Neural progenitor cell (in vitro differentiated cells): ENCODE measurements at regions not wholly inside any gene's neighbourhood (a gene's known extent, or its start where the extent isn't known, plus 50 kb on each side); places are given as distances from the start of the nearest gene placed in this dataset.

Experiments used
- DNase-seq: peaks from one replicate; pipeline ENCODE4 v3.0.0-alpha.2; 2016; ENCODE audit warnings: low spot score
- H2AFZ ChIP-seq: fragments of 200-600 bp; sonication (generic); replicated peaks from 2 replicates; pipeline ENCODE4 v1.6.1; 2016; ENCODE audit warnings: antibody characterized with exemption
- H3F3A ChIP-seq: fragments of 200-600 bp; sonication (generic); 2 replicates; pipeline ENCODE4 v1.6.1; 2016; ENCODE audit warnings: antibody characterized with exemption, low read depth
- H3K27ac ChIP-seq: fragments of 200-600 bp; sonication (generic); 2 replicates; pipeline ENCODE4 v1.5.1; 2016; ENCODE audit warnings: mild to moderate bottlenecking
- H3K27me3 ChIP-seq: fragments of 200-600 bp; sonication (generic); 2 replicates; pipeline ENCODE4 v1.6.1; 2016; ENCODE audit warnings: mild to moderate bottlenecking, moderate library complexity
- H3K36me3 ChIP-seq: fragments of 200-600 bp; sonication (generic); 2 replicates; pipeline ENCODE4 v1.5.1; 2016
- H3K4me1 ChIP-seq: fragments of 200-600 bp; sonication (generic); 2 replicates; pipeline ENCODE4 v1.6.1; 2016; ENCODE audit warnings: mixed run types
- H3K4me2 ChIP-seq: fragments of 200-600 bp; sonication (generic); 2 replicates; pipeline ENCODE4 v1.6.1; 2016
- H3K4me3 ChIP-seq: fragments of 200-600 bp; sonication (generic); 2 replicates; pipeline ENCODE4 v1.5.1; 2016
- H3K79me2 ChIP-seq: fragments of 200-600 bp; sonication (generic); 2 replicates; pipeline ENCODE4 v1.6.1; 2016; ENCODE audit warnings: low read depth
- H3K9ac ChIP-seq: fragments of 200-600 bp; sonication (generic); 2 replicates; pipeline ENCODE4 v1.6.1; 2016
- H3K9me3 ChIP-seq: fragments of 200-600 bp; sonication (generic); 2 replicates; pipeline ENCODE4 v1.5.1; 2016; ENCODE audit warnings: low read depth
- H4K20me1 ChIP-seq: fragments of 200-600 bp; sonication (generic); 2 replicates; pipeline ENCODE4 v1.6.1; 2016; ENCODE audit warnings: low read depth
- H3K27ac Mint-ChIP-seq: 3 replicates; pipeline ENCODE4 v1.8.0; 2021; ENCODE audit warnings: mixed read lengths
- H3K27me3 Mint-ChIP-seq: 2 replicates; pipeline ENCODE4 v1.8.0; 2022; ENCODE audit warnings: low read depth, mild to moderate bottlenecking, inconsistent platforms, moderate library complexity, mixed read lengths; ENCODE audit not compliant: insufficient read depth
- H3K36me3 Mint-ChIP-seq: 3 replicates; pipeline ENCODE4 v1.8.0; 2021; ENCODE audit warnings: mixed read lengths
- H3K4me1 Mint-ChIP-seq: 3 replicates; pipeline ENCODE4 v1.8.0; 2021; ENCODE audit warnings: mixed read lengths
- H3K4me3 Mint-ChIP-seq: 3 replicates; pipeline ENCODE4 v1.8.0; 2021; ENCODE audit warnings: mild to moderate bottlenecking, moderate library complexity, mixed read lengths
- H3K9me3 Mint-ChIP-seq: 3 replicates; pipeline ENCODE4 v1.8.0; 2020; ENCODE audit warnings: mixed read lengths
- CTCF ChIP-seq: fragments of 200-600 bp; sonication (generic); IDR thresholded peaks from 2 replicates; pipeline ENCODE4 v1.5.1; 2017; ENCODE audit warnings: antibody characterized with exemption, mild to moderate bottlenecking
- EZH2 ChIP-seq: fragments of 200-600 bp; sonication (generic); IDR thresholded peaks from 2 replicates; pipeline ENCODE4 v1.6.1; 2017; ENCODE audit warnings: antibody characterized with exemption, mild to moderate bottlenecking, moderate library complexity
- EZH2phosphoT487 ChIP-seq: fragments of 200-600 bp; sonication (generic); IDR thresholded peaks from 2 replicates; pipeline ENCODE4 v1.6.1; 2017; ENCODE audit warnings: antibody characterized with exemption

GRCh38 chr6:99768166-99768565, 161.5 kb downstream of the PRDM13 start:
- Histone ChIP-seq H3K9ac (no peak overlapping the region), H3K4me2 (no peak overlapping the region), H3K4me3 (no peak overlapping the region), H3F3A (no peaks in the 10 kb centered on the region), H3K27ac (no peak overlapping the region), H2AFZ (no peak overlapping the region), H3K36me3 (no peaks in the 10 kb centered on the region), H3K9me3 (no peaks in the 10 kb centered on the region), H3K79me2 (no peaks in the 10 kb centered on the region), H3K4me1 (no peaks in the 10 kb centered on the region), H4K20me1 (no peaks in the 10 kb centered on the region), H3K27me3 (peaks cover 3% of the 10 kb centered on the region)
- H3K27ac Mint-ChIP-seq = no peak overlapping the region
- no peaks in the 10 kb centered on the region for H3K4me1 Mint-ChIP-seq
- H3K36me3 Mint-ChIP-seq = no peaks in the 10 kb centered on the region
- H3K9me3 Mint-ChIP-seq = no peaks in the 10 kb centered on the region
- no peaks in the 10 kb centered on the region for H3K27me3 Mint-ChIP-seq
- H3K4me3 Mint-ChIP-seq = no peak overlapping the region
- no peak for DNase-seq
- TF ChIP-seq CTCF = no peak
- TF ChIP-seq EZH2 = no peak
- TF ChIP-seq EZH2phosphoT487 = no peak

DNA sequence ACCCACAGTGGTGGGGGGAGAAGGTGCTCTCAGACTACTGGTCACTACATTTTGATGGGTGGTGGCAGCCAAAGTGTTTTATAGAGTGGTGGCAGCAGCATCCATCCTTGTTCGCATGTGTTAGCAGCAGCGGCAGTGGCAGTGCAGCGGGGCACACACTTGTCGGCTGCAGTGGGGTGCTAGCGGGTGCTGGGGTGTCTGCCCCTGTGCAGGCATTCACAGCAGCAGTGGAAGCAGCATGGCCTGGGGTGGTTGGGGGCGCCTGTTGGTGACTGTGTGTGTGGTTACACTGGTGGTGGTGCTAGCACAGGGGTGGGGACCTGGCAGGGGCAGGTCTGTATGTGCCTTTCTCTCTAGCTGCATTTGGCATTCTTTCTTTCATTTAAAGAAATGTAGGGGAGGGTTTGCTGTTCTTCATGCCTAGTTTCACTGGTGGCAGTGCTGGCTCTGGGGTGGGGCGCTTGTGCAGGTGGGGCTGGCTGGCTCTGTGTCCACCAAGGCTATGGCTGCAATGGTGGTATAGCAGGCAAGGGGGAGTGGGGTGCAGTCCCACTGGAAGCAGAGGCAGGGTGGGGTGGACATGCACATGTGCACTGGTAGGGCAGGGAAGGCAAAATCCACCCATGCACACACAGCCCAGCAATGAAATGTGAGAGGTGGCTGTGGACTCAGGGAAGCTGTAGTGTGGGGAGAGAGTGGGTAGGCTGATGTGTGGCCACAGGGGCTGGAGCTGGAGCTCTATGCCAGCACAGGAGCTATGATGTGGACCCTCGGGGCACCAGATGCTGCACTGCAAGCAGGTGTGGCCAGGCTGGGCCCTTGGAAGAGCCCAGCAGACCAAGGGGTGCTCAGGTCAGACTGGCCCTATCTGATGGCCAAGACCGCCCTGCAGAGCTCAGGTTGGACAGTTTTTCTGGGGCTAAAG, 173.3 kb downstream of the PRDM13 start:
- Histone ChIP-seq H3K27me3 (peaks cover 17% of the 10 kb centered on the region), H3K4me3 (no peak overlapping the region), H3K4me1 (no peaks in the 10 kb centered on the region), H3K9ac (no peak overlapping the region), H3K27ac (no peak overlapping the region), H3K9me3 (no peaks in the 10 kb centered on the region), H2AFZ (no peak overlapping the region), H3K4me2 (no peak overlapping the region), H4K20me1 (no peaks in the 10 kb centered on the region), H3K36me3 (no peaks in the 10 kb centered on the region), H3F3A (no peaks in the 10 kb centered on the region), H3K79me2 (no peaks in the 10 kb centered on the region)
- H3K27me3 Mint-ChIP-seq = peaks cover 4% of the 10 kb centered on the region
- no peak for DNase-seq
- no peaks in the 10 kb centered on the region for H3K4me1 Mint-ChIP-seq
- no peak overlapping the region for H3K27ac Mint-ChIP-seq
- H3K36me3 Mint-ChIP-seq = no peaks in the 10 kb centered on the region
- no peak for TF ChIP-seq EZH2
- TF ChIP-seq EZH2phosphoT487 = no peak
- TF ChIP-seq CTCF = no peak
- no peak overlapping the region for H3K4me3 Mint-ChIP-seq
- no peaks in the 10 kb centered on the region for H3K9me3 Mint-ChIP-seq

GRCh38 chr6:99780556-99780885, 173.9 kb downstream of the PRDM13 start:
- Mint-ChIP-seq H3K4me3 (no peak overlapping the region), H3K36me3 (no peaks in the 10 kb centered on the region), H3K27me3 (peaks cover 4% of the 10 kb centered on the region), H3K9me3 (no peaks in the 10 kb centered on the region), H3K27ac (no peak overlapping the region), H3K4me1 (no peaks in the 10 kb centered on the region)
- DNase-seq = no peak
- Histone ChIP-seq H3K9ac (no peak overlapping the region), H3K4me1 (no peaks in the 10 kb centered on the region), H3F3A (no peaks in the 10 kb centered on the region), H3K79me2 (no peaks in the 10 kb centered on the region), H3K9me3 (no peaks in the 10 kb centered on the region), H3K4me2 (no peak overlapping the region), H3K4me3 (no peak overlapping the region), H2AFZ (no peak overlapping the region), H3K27me3 (peaks cover 17% of the 10 kb centered on the region), H3K36me3 (no peaks in the 10 kb centered on the region), H3K27ac (no peak overlapping the region), H4K20me1 (no peaks in the 10 kb centered on the region)
- no peak for TF ChIP-seq EZH2
- no peak for TF ChIP-seq EZH2phosphoT487
- no peak for TF ChIP-seq CTCF
